ENCODE measurements at regions not wholly inside any gene's neighbourhood (a gene's known extent, or its start where the extent isn't known, plus 50 kb on each side); places are given as distances from the start of the nearest gene placed in this dataset.

DNA sequence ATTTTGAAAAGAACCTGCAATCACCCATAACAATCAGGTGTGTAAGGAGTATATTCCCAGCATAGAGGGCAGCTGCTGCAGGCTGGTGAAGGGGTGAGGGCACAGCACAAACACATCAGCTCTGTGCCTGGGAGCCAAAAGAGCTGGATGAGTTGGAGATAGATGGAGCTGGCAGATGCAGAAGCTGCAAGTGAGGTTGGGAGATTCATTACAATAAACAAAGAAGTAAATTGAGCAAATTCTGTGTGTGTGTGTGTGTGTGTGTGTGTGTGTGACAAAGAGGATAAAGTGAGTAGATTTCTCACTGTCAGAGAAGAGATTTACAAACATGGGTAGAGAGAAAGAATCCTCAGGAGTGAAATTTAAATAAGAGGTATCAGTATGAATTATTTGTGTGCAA lies 994.7 kb downstream of the EPHA3 start:
- no peak for TF ChIP-seq ZNF565 (CRISPR knock-in tag; conservative IDR thresholded peaks at IDR 0.05; ENCODE audit: low read depth)
- TF ChIP-seq OSR1 (CRISPR knock-in tag; IDR thresholded peaks at IDR 0.05), result no peak
- no peak for TF ChIP-seq POU6F1 (CRISPR knock-in tag; IDR thresholded peaks at IDR 0.05; ENCODE audit: borderline replicate concordance, low read depth)
- TF ChIP-seq ZNF8 (CRISPR knock-in tag; IDR thresholded peaks at IDR 0.05), result no peak
- TF ChIP-seq CREB5 (CRISPR knock-in tag; IDR thresholded peaks at IDR 0.05; ENCODE audit: low read depth), result no peak
- TF ChIP-seq, protein P1, sequence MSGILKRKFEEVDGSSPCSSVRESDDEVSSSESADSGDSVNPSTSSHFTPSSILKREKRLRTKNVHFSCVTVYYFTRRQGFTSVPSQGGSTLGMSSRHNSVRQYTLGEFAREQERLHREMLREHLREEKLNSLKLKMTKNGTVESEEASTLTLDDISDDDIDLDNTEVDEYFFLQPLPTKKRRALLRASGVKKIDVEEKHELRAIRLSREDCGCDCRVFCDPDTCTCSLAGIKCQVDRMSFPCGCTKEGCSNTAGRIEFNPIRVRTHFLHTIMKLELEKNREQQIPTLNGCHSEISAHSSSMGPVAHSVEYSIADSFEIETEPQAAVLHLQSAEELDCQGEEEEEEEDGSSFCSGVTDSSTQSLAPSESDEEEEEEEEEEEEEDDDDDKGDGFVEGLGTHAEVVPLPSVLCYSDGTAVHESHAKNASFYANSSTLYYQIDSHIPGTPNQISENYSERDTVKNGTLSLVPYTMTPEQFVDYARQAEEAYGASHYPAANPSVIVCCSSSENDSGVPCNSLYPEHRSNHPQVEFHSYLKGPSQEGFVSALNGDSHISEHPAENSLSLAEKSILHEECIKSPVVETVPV (CRISPR knock-in tag; IDR thresholded peaks at IDR 0.05), result no peak
- TF ChIP-seq, protein P2, sequence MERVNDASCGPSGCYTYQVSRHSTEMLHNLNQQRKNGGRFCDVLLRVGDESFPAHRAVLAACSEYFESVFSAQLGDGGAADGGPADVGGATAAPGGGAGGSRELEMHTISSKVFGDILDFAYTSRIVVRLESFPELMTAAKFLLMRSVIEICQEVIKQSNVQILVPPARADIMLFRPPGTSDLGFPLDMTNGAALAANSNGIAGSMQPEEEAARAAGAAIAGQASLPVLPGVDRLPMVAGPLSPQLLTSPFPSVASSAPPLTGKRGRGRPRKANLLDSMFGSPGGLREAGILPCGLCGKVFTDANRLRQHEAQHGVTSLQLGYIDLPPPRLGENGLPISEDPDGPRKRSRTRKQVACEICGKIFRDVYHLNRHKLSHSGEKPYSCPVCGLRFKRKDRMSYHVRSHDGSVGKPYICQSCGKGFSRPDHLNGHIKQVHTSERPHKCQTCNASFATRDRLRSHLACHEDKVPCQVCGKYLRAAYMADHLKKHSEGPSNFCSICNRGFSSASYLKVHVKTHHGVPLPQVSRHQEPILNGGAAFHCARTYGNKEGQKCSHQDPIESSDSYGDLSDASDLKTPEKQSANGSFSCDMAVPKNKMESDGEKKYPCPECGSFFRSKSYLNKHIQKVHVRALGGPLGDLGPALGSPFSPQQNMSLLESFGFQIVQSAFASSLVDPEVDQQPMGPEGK (CRISPR knock-in tag; IDR thresholded peaks at IDR 0.05; ENCODE audit: borderline replicate concordance), result no peak
- no peak for TF ChIP-seq ESRRG (CRISPR knock-in tag; IDR thresholded peaks at IDR 0.05)
- no peak for TF ChIP-seq RARB (CRISPR knock-in tag; IDR thresholded peaks at IDR 0.05)
- TF ChIP-seq GLIS3 (CRISPR knock-in tag; IDR thresholded peaks at IDR 0.05), result no peak
- TF ChIP-seq CSDC2 (CRISPR knock-in tag; IDR thresholded peaks at IDR 0.05), result no peak
- TF ChIP-seq TSHZ2 (CRISPR knock-in tag; IDR thresholded peaks at IDR 0.05), result no peak
- no peak for TF ChIP-seq TOX (CRISPR knock-in tag; IDR thresholded peaks at IDR 0.05; ENCODE audit: borderline replicate concordance)
- no peak for TF ChIP-seq BACH2 (CRISPR knock-in tag; IDR thresholded peaks at IDR 0.05; ENCODE audit: borderline replicate concordance)
- TF ChIP-seq ISL1 (CRISPR knock-in tag; IDR thresholded peaks at IDR 0.05), result no peak
- TF ChIP-seq ZNF70 (CRISPR knock-in tag; IDR thresholded peaks at IDR 0.05), result no peak
- no peak for TF ChIP-seq ZC3H10 (CRISPR knock-in tag; IDR thresholded peaks at IDR 0.05)
- TF ChIP-seq ZFP3 (CRISPR knock-in tag; IDR thresholded peaks at IDR 0.05), result no peak
- TF ChIP-seq TCF4 (CRISPR knock-in tag; IDR thresholded peaks at IDR 0.05; ENCODE audit: borderline replicate concordance), result no peak
- no peak for ATAC-seq

DNA sequence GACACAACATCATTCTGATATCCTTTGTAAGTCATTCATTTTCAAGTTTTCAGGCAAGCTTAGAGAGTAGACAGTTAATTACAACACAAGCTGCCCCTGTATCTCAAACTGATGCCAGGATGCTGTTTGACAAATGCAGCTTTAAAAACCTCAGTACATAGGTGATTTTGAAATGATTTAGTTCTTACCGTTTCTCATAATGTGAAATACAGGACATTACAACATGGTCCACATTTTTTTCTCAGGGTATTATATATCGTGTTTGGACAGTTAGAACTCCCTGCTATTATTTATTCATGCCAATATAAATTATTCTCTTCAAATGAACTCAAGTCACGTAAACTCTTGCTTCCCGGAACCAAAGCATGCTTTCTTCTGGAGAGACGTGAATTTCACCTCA lies 1013.9 kb downstream of the EPHA3 start:
- TF ChIP-seq GLIS3 (CRISPR knock-in tag; IDR thresholded peaks at IDR 0.05) (no peak), ZNF8 (CRISPR knock-in tag; IDR thresholded peaks at IDR 0.05) (no peak), ZFP30 (CRISPR knock-in tag; IDR thresholded peaks at IDR 0.05) (no peak), TCF4 (CRISPR knock-in tag; IDR thresholded peaks at IDR 0.05; ENCODE audit: borderline replicate concordance) (no peak), PPARA (CRISPR knock-in tag; IDR thresholded peaks at IDR 0.05; ENCODE audit: borderline replicate concordance) (no peak), BACH2 (CRISPR knock-in tag; IDR thresholded peaks at IDR 0.05; ENCODE audit: borderline replicate concordance) (no peak), RARB (CRISPR knock-in tag; IDR thresholded peaks at IDR 0.05) (no peak), POU6F1 (CRISPR knock-in tag; IDR thresholded peaks at IDR 0.05; ENCODE audit: borderline replicate concordance, low read depth) (no peak)
- no peak for ATAC-seq

All from SK-N-SH treated with all-trans-retinoic acid at 6 μM for 48 hours (cell line).